HG03095 (cell line): ENCODE measurements at regions not wholly inside any gene's neighbourhood (a gene's known extent, or its start where the extent isn't known, plus 50 kb on each side); places are given as distances from the start of the nearest gene placed in this dataset.
A peak's percentile ranks its signal among the peaks of the same experiment; 100 is the strongest.

Experiments
- ATAC-seq: cut with Tn5 transposase; IDR thresholded peaks from one replicate; pipeline ENCODE4 v1.9.1; 2021; ENCODE audit warnings: moderate library complexity; ENCODE audit not compliant: unreplicated experiment

GRCh38 chr5:109476292-109476691 lies 66.5 kb upstream of the PJA2 start:
- ATAC-seq: no peak

GRCh38 chr5:109469896-109470662 lies 60.3 kb upstream of the PJA2 start:
- no peak for ATAC-seq

DNA sequence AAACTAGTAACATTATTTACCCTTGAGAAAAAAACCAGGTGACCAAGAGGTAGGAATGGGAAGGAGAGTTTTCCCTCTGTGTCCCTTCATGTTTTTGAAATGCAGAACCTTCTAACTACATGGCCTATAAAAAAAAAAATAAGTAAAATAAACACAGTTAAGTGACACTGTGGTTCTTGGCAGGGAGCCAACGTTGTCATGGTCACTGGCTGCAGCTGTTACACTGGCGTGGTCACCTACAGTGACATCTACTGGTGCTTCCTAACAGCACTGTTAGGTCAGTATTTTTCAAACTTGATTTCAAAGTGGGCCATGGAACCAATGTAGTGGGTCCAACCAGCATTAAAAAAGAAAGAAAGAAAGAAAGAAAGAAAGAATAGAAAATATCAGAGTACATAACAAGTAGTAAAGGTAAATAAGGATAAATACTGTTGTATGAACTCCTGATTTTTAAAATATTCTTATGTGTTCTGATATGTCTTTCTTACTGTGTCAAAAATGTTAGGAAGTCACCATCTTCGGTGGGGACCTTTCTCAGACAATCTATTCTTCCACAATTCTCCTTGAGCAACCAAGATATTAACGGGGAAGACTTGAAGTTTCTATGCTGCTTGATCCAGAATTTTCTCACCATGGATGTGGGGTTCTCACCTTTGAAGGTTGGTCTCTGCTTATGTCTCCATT lies 59.1 kb upstream of the PJA2 start:
- peak; percentile 95 for ATAC-seq

- ATAC-seq: no peak
Observed at GRCh38 chr5:109468288-109468676, 58.5 kb upstream of the PJA2 start.

GRCh38 chr5:109467058-109467457 lies 57.3 kb upstream of the PJA2 start:
- no peak for ATAC-seq
